ENCODE measurements at regions not wholly inside any gene's neighbourhood (a gene's known extent, or its start where the extent isn't known, plus 50 kb on each side); places are given as distances from the start of the nearest gene placed in this dataset.

GRCh38 chr13:108006619-108007018, 208.7 kb downstream of the LIG4 start:
- no peaks in the 10 kb centered on the region for H3K36me3 ChIP-seq (ENCODE audit: insufficient read depth, low read length)
- no peak overlapping the region for H3K9ac ChIP-seq (ENCODE audit: insufficient read length)
- TF ChIP-seq FOXP2 (optimal IDR thresholded peaks at IDR 0.05; ENCODE audit: control extremely low read depth, extremely low read length, insufficient read depth) (no peak), POLR2AphosphoS5 (IDR thresholded peaks at IDR 0.05; ENCODE audit: borderline replicate concordance, low read depth, low read length) (no peak), EZH2 (IDR thresholded peaks at IDR 0.05) (no peak)
- DNase-seq (ENCODE audit: low read depth, low spot score): no peak
- H3K9me3 ChIP-seq (ENCODE audit: low read depth, low read length): no peaks in the 10 kb centered on the region
- no peak overlapping the region for H3K27ac ChIP-seq
- no peak overlapping the region for H3K4me3 ChIP-seq

GRCh38 chr13:108005231-108005630, 210.1 kb downstream of the LIG4 start:
- H3K9me3 ChIP-seq (ENCODE audit: low read depth, low read length): no peaks in the 10 kb centered on the region
- H3K27ac ChIP-seq: no peak overlapping the region
- no peak for TF ChIP-seq POLR2AphosphoS5 (IDR thresholded peaks at IDR 0.05; ENCODE audit: borderline replicate concordance, low read depth, low read length)
- no peak for TF ChIP-seq FOXP2 (optimal IDR thresholded peaks at IDR 0.05; ENCODE audit: control extremely low read depth, extremely low read length, insufficient read depth)
- no peak for TF ChIP-seq EZH2 (IDR thresholded peaks at IDR 0.05)
- no peak overlapping the region for H3K4me3 ChIP-seq
- H3K9ac ChIP-seq (ENCODE audit: insufficient read length): no peak overlapping the region
- no peaks in the 10 kb centered on the region for H3K36me3 ChIP-seq (ENCODE audit: insufficient read depth, low read length)
- no peak for DNase-seq (ENCODE audit: low read depth, low spot score)

GRCh38 chr13:108003626-108004025, 211.7 kb downstream of the LIG4 start:
- DNase-seq (ENCODE audit: low read depth, low spot score): no peak
- Histone ChIP-seq H3K9ac (ENCODE audit: insufficient read length) (no peak overlapping the region), H3K36me3 (ENCODE audit: insufficient read depth, low read length) (no peaks in the 10 kb centered on the region), H3K9me3 (ENCODE audit: low read depth, low read length) (no peaks in the 10 kb centered on the region), H3K27ac (no peak overlapping the region), H3K4me3 (no peak overlapping the region)
- TF ChIP-seq EZH2 (IDR thresholded peaks at IDR 0.05) (no peak), FOXP2 (optimal IDR thresholded peaks at IDR 0.05; ENCODE audit: control extremely low read depth, extremely low read length, insufficient read depth) (no peak), POLR2AphosphoS5 (IDR thresholded peaks at IDR 0.05; ENCODE audit: borderline replicate concordance, low read depth, low read length) (no peak)

- Histone ChIP-seq H3K9ac (ENCODE audit: insufficient read length) (no peak overlapping the region), H3K36me3 (ENCODE audit: insufficient read depth, low read length) (no peaks in the 10 kb centered on the region), H3K9me3 (ENCODE audit: low read depth, low read length) (no peaks in the 10 kb centered on the region), H3K27ac (no peak overlapping the region), H3K4me3 (no peak overlapping the region)
- no peak for DNase-seq (ENCODE audit: low read depth, low spot score)
- TF ChIP-seq EZH2 (IDR thresholded peaks at IDR 0.05) (no peak), POLR2AphosphoS5 (IDR thresholded peaks at IDR 0.05; ENCODE audit: borderline replicate concordance, low read depth, low read length) (no peak), FOXP2 (optimal IDR thresholded peaks at IDR 0.05; ENCODE audit: control extremely low read depth, extremely low read length, insufficient read depth) (no peak)
These were observed 214.3 kb downstream of the LIG4 start for GRCh38 chr13:108000998-108001397.

GRCh38 chr13:107999751-108000150, 215.6 kb downstream of the LIG4 start:
- no peak for TF ChIP-seq POLR2AphosphoS5 (IDR thresholded peaks at IDR 0.05; ENCODE audit: borderline replicate concordance, low read depth, low read length)
- TF ChIP-seq EZH2 (IDR thresholded peaks at IDR 0.05): no peak
- TF ChIP-seq FOXP2 (optimal IDR thresholded peaks at IDR 0.05; ENCODE audit: control extremely low read depth, extremely low read length, insufficient read depth): no peak
- Histone ChIP-seq H3K9me3 (ENCODE audit: low read depth, low read length) (no peaks in the 10 kb centered on the region), H3K27ac (no peak overlapping the region), H3K36me3 (ENCODE audit: insufficient read depth, low read length) (no peaks in the 10 kb centered on the region), H3K4me3 (no peak overlapping the region), H3K9ac (ENCODE audit: insufficient read length) (no peak overlapping the region)
- DNase-seq (ENCODE audit: low read depth, low spot score): no peak

- no peak for DNase-seq (ENCODE audit: low read depth, low spot score)
- Histone ChIP-seq H3K9ac (ENCODE audit: insufficient read length) (no peak overlapping the region), H3K36me3 (ENCODE audit: insufficient read depth, low read length) (no peaks in the 10 kb centered on the region), H3K9me3 (ENCODE audit: low read depth, low read length) (no peaks in the 10 kb centered on the region), H3K27ac (no peak overlapping the region), H3K4me3 (no peak overlapping the region)
- TF ChIP-seq POLR2AphosphoS5 (IDR thresholded peaks at IDR 0.05; ENCODE audit: borderline replicate concordance, low read depth, low read length) (no peak), EZH2 (IDR thresholded peaks at IDR 0.05) (no peak), FOXP2 (optimal IDR thresholded peaks at IDR 0.05; ENCODE audit: control extremely low read depth, extremely low read length, insufficient read depth) (no peak)
These were observed 221.2 kb downstream of the LIG4 start for GRCh38 chr13:107994137-107994536.

GRCh38 chr13:107993239-107993949, 221.9 kb downstream of the LIG4 start:
- Histone ChIP-seq H3K4me3 (no peak overlapping the region), H3K27ac (no peak overlapping the region), H3K9me3 (ENCODE audit: low read depth, low read length) (no peaks in the 10 kb centered on the region), H3K36me3 (ENCODE audit: insufficient read depth, low read length) (no peaks in the 10 kb centered on the region), H3K9ac (ENCODE audit: insufficient read length) (no peak overlapping the region)
- no peak for DNase-seq (ENCODE audit: low read depth, low spot score)
- TF ChIP-seq POLR2AphosphoS5 (IDR thresholded peaks at IDR 0.05; ENCODE audit: borderline replicate concordance, low read depth, low read length): no peak

GRCh38 chr13:107992542-107992941, 222.8 kb downstream of the LIG4 start:
- TF ChIP-seq EZH2 (IDR thresholded peaks at IDR 0.05): no peak
- TF ChIP-seq FOXP2 (optimal IDR thresholded peaks at IDR 0.05; ENCODE audit: control extremely low read depth, extremely low read length, insufficient read depth): no peak
- TF ChIP-seq POLR2AphosphoS5 (IDR thresholded peaks at IDR 0.05; ENCODE audit: borderline replicate concordance, low read depth, low read length): no peak
- Histone ChIP-seq H3K9me3 (ENCODE audit: low read depth, low read length) (no peaks in the 10 kb centered on the region), H3K4me3 (no peak overlapping the region), H3K9ac (ENCODE audit: insufficient read length) (no peak overlapping the region), H3K36me3 (ENCODE audit: insufficient read depth, low read length) (no peaks in the 10 kb centered on the region), H3K27ac (no peak overlapping the region)
- no peak for DNase-seq (ENCODE audit: low read depth, low spot score)

GRCh38 chr13:107977071-107977574, 238.2 kb downstream of the LIG4 start:
- H3K9ac ChIP-seq (ENCODE audit: insufficient read length): no peak overlapping the region

More at GRCh38 chr13:107977071-107977574, 238.2 kb downstream of the LIG4 start:
- DNase-seq (ENCODE audit: low read depth, low spot score): no peak
- Histone ChIP-seq H3K4me3 (no peak overlapping the region), H3K9me3 (ENCODE audit: low read depth, low read length) (no peaks in the 10 kb centered on the region), H3K27ac (no peak overlapping the region), H3K36me3 (ENCODE audit: insufficient read depth, low read length) (no peaks in the 10 kb centered on the region)
- TF ChIP-seq FOXP2 (optimal IDR thresholded peaks at IDR 0.05; ENCODE audit: control extremely low read depth, extremely low read length, insufficient read depth): no peak
- no peak for TF ChIP-seq EZH2 (IDR thresholded peaks at IDR 0.05)
- TF ChIP-seq POLR2AphosphoS5 (IDR thresholded peaks at IDR 0.05; ENCODE audit: borderline replicate concordance, low read depth, low read length): no peak

Data from SK-N-MC (cell line).